ENCODE measurements at regions not wholly inside any gene's neighbourhood (a gene's known extent, or its start where the extent isn't known, plus 50 kb on each side); places are given as distances from the start of the nearest gene placed in this dataset.

GRCh38 chr3:13176445-13176844, 103.2 kb upstream of the IQSEC1 start (continued):
- TF ChIP-seq, protein P1, sequence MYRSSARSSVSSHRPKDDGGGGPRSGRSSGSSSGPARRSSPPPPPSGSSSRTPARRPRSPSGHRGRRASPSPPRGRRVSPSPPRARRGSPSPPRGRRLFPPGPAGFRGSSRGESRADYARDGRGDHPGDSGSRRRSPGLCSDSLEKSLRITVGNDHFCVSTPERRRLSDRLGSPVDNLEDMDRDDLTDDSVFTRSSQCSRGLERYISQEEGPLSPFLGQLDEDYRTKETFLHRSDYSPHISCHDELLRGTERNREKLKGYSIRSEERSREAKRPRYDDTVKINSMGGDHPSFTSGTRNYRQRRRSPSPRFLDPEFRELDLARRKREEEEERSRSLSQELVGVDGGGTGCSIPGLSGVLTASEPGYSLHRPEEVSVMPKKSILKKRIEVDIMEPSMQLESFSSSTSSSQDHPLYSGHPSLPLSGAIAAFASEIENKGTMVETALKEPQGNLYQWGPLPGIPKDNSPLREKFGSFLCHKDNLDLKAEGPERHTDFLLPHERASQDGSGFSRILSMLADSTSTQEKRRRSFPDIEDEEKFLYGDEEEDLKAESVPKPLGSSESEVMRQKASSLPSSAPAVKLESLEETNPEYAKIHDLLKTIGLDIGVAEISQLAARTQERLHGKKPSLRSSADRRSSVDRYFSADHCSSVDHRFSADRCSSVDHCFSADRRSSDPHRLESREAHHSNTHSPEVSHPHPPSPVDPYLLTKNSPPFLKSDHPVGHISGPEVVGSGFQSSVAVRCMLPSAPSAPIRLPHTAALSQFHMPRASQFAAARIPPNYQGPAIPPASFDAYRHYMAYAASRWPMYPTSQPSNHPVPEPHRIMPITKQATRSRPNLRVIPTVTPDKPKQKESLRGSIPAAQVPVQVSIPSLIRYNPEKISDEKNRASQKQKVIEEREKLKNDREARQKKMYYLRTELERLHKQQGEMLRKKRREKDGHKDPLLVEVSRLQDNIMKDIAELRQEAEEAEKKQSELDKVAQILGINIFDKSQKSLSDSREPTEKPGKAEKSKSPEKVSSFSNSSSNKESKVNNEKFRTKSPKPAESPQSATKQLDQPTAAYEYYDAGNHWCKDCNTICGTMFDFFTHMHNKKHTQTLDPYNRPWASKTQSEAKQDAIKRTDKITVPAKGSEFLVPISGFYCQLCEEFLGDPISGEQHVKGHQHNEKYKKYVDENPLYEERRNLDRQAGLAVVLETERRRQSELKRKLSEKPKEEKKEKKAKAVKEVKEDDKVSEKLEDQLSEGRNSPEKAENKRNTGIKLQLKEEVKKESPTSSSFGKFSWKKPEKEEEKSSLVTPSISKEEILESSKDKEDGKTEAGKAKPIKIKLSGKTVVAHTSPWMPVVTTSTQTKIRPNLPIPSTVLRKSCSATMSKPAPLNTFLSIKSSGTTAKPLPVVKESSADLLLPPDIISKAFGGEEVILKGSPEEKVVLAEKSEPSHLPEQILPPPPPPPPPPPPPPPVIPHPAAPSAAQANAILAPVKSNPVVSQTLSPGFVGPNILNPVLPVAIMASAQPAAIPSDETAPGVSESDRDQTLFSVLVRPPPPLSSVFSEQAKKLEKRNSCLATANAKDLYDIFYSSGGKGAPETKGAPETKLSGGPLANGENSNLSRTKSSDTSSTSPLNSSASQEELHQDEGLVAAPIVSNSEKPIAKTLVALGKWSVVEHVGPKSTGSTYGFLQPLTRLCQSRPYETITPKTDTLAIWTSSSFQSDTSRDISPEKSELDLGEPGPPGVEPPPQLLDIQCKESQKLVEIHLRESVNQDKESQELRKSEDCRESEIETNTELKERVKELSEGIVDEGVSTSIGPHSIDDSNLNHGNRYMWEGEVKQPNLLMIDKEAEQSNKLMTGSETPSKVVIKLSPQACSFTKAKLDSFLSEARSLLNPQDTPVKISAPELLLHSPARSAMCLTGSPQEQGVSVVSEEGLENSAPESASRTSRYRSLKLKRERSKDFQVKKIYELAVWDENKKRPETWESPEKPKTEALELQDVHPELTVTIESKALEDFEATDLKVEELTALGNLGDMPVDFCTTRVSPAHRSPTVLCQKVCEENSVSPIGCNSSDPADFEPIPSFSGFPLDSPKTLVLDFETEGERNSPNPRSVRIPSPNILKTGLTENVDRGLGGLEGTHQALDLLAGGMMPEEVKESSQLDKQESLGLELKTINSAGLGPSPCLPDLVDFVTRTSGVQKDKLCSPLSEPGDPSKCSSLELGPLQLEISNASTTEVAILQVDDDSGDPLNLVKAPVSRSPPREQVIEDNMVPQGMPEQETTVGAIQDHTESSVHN (IDR thresholded peaks at IDR 0.05; ENCODE audit: borderline replicate concordance in 1 of 2, low read depth in 1 of 2) = no peak
- TF ChIP-seq, protein P2, sequence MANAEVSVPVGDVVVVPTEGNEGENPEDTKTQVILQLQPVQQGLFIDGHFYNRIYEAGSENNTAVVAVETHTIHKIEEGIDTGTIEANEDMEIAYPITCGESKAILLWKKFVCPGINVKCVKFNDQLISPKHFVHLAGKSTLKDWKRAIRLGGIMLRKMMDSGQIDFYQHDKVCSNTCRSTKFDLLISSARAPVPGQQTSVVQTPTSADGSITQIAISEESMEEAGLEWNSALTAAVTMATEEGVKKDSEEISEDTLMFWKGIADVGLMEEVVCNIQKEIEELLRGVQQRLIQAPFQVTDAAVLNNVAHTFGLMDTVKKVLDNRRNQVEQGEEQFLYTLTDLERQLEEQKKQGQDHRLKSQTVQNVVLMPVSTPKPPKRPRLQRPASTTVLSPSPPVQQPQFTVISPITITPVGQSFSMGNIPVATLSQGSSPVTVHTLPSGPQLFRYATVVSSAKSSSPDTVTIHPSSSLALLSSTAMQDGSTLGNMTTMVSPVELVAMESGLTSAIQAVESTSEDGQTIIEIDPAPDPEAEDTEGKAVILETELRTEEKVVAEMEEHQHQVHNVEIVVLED (CRISPR knock-in tag; IDR thresholded peaks at IDR 0.05) = no peak
- TF ChIP-seq MAFG (tag; conservative IDR thresholded peaks at IDR 0.05) (no peak), SIN3B (IDR thresholded peaks at IDR 0.05; ENCODE audit: low read depth) (no peak), ZNF224 (CRISPR knock-in tag; IDR thresholded peaks at IDR 0.05) (no peak), CHD2 (IDR thresholded peaks at IDR 0.05; ENCODE audit: low read depth, low read length) (no peak)

Data from K562 (cell line).